OCI-LY7 (cell line): ENCODE measurements at regions not wholly inside any gene's neighbourhood (a gene's known extent, or its start where the extent isn't known, plus 50 kb on each side); places are given as distances from the start of the nearest gene placed in this dataset.

ENCODE experiments used
- EZH2phosphoT487 ChIP-seq: fragments of 200-600 bp; sonication (generic); IDR thresholded peaks from 2 replicates; pipeline ENCODE4 v1.6.1; 2018; ENCODE audit warnings: low read depth, borderline replicate concordance, mild to moderate bottlenecking, mixed run types, antibody characterized with exemption, low read length, moderate library complexity, mixed read lengths
- TF ChIP-seq, protein P1 (sequence below): fragments of 200-600 bp; sonication (generic); conservative IDR thresholded peaks from 2 replicates; pipeline ENCODE4 v1.5.1; 2014; ENCODE audit warnings: mild to moderate bottlenecking, antibody characterized with exemption, low read length, moderate library complexity, mixed read lengths

DNA sequence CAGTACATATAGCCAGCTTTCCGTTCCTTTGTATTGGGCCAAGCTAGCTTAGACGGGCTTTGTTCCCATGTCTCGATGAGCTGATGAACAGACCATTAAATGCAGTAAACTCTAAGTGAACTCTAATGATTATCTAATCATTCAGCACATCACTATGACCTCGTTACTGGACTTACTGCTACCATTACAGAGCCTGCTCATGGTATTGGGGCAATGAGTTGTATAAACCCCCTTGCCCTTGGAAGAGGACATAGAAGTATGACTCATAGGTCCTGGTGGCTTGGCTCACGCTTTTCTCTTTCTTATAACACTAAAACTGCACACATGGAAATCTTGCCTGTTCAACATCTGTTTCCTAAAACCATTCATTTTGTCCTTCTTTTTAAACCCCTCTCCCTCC, 93.6 kb upstream of the DYNLRB2 start:
- TF ChIP-seq, protein P1, sequence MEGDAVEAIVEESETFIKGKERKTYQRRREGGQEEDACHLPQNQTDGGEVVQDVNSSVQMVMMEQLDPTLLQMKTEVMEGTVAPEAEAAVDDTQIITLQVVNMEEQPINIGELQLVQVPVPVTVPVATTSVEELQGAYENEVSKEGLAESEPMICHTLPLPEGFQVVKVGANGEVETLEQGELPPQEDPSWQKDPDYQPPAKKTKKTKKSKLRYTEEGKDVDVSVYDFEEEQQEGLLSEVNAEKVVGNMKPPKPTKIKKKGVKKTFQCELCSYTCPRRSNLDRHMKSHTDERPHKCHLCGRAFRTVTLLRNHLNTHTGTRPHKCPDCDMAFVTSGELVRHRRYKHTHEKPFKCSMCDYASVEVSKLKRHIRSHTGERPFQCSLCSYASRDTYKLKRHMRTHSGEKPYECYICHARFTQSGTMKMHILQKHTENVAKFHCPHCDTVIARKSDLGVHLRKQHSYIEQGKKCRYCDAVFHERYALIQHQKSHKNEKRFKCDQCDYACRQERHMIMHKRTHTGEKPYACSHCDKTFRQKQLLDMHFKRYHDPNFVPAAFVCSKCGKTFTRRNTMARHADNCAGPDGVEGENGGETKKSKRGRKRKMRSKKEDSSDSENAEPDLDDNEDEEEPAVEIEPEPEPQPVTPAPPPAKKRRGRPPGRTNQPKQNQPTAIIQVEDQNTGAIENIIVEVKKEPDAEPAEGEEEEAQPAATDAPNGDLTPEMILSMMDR, result no peak
- TF ChIP-seq EZH2phosphoT487, result no peak
